ENCODE measurements at regions not wholly inside any gene's neighbourhood (a gene's known extent, or its start where the extent isn't known, plus 50 kb on each side); places are given as distances from the start of the nearest gene placed in this dataset.

DNA sequence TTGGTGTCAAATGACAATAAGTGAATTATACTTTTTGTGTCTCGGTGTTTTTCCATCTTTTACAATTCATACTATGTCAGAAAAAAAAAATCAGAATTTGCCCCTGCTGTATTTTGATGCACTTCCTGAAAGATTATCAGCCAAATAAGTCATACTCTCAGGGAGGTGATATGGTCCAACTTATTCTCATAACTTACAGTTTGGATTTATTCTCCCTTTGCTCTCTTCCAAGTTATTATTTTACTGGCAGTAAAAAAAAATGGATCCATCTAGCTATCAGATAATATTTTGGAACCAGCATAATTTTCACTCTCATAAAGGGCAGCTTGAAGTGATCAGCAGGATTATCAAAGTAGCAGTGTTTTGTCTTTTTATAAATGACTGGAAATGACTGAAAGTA is 337.1 kb downstream of the BMPER start:
- POLR2A ChIA-PET: no interaction called here
- Histone ChIP-seq H3K4me3 (ENCODE audit: low read length) (no peak overlapping the region), H3K27me3 (ENCODE audit: insufficient read depth, low read length, poor library complexity, severe bottlenecking) (no peaks in the 10 kb centered on the region), H3K9me3 (ENCODE audit: low read length) (no peaks in the 10 kb centered on the region), H3K36me3 (ENCODE audit: insufficient read depth, low read length) (no peaks in the 10 kb centered on the region), H3K4me1 (ENCODE audit: insufficient read depth, low read length) (no peaks in the 10 kb centered on the region), H3K27ac (ENCODE audit: low read depth, low read length) (no peak overlapping the region)
- CTCF ChIA-PET: no interaction called here
- Mint-ChIP-seq H3K9me3 (peaks cover 0 to 8% (median 4%) of the 10 kb centered on the region in 5 donors), H3K27ac (no peak overlapping the region), H3K27me3 (peaks cover 0 to 3% of the 10 kb centered on the region in 2 donors), H3K4me1 (no peaks in the 10 kb centered on the region), H3K36me3 (no peaks in the 10 kb centered on the region), H3K4me3 (no peak overlapping the region)
- no peak for DNase-seq

DNA sequence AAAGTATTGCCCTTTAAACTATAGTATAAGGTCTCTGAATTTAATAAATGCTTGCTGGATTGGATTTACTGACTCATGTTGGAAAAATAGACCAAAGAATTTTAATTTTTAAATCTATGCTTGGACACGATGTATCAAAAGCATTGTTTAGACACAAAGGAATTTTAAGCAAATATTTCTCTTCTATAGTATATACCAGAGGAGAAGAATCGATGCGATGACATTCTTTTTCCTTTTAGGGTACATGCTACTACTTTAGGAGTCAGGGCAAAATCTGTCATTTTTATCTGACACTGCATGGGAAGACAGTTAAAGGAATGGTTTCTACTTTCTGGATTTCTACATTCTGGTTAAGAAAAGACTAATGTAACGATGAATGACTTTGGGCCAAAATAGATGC is 339.9 kb downstream of the BMPER start:
- H3K27ac Mint-ChIP-seq: no peak overlapping the region
- H3K9me3 Mint-ChIP-seq: peaks cover 0 to 8% (median 2%) of the 10 kb centered on the region in 5 donors
- H3K4me1 ChIP-seq (ENCODE audit: insufficient read depth, low read length): no peaks in the 10 kb centered on the region
- no peak overlapping the region for H3K4me3 Mint-ChIP-seq
- H3K4me3 ChIP-seq (ENCODE audit: low read length): no peak overlapping the region
- no peaks in the 10 kb centered on the region for H3K36me3 ChIP-seq (ENCODE audit: insufficient read depth, low read length)
- H3K27ac ChIP-seq (ENCODE audit: low read depth, low read length): no peak overlapping the region
- H3K27me3 ChIP-seq (ENCODE audit: insufficient read depth, low read length, poor library complexity, severe bottlenecking): no peaks in the 10 kb centered on the region
- ChIA-PET CTCF (no interaction called here), POLR2A (no interaction called here)
- H3K4me1 Mint-ChIP-seq: no peaks in the 10 kb centered on the region
- no peaks in the 10 kb centered on the region for H3K36me3 Mint-ChIP-seq
- DNase-seq: no peak
- H3K9me3 ChIP-seq (ENCODE audit: low read length): no peaks in the 10 kb centered on the region
- H3K27me3 Mint-ChIP-seq: peaks cover 0 to 3% of the 10 kb centered on the region in 2 donors

DNA sequence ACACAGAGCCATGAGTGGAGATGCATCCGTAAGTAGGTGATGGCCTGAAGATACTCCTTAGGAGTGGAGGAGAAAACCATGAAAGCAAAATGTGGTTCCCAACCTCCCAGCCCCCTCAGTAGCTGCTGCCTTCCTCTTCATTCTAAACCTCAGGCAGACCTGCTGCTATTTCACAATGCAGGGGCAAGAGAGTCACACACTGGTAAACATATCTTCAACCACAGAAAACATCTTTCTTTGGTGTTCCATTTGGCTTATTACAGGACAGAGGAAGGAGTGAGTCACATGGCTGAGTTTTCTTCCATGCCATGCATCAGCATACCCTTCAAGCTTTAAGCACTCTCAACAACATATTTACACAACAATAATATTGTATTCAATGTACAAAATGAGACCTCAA is 342.1 kb downstream of the BMPER start:
- no peak for DNase-seq
- no peak overlapping the region for H3K4me3 Mint-ChIP-seq
- H3K27ac Mint-ChIP-seq: no peak overlapping the region
- peaks cover 0 to 4% (median 2%) of the 10 kb centered on the region in 5 donors for H3K9me3 Mint-ChIP-seq
- POLR2A ChIA-PET: no interaction called here
- H3K27ac ChIP-seq (ENCODE audit: low read depth, low read length): no peak overlapping the region
- H3K36me3 Mint-ChIP-seq: no peaks in the 10 kb centered on the region
- no peak overlapping the region for H3K4me3 ChIP-seq (ENCODE audit: low read length)
- CTCF ChIA-PET: interaction anchor here (1.4 kb wide), 1 partner anchor 73 kb away, joined by 3 read pairs; no protein-coding TSS in a partner anchor
- H3K27me3 Mint-ChIP-seq: no peaks in the 10 kb centered on the region
- no peaks in the 10 kb centered on the region for H3K4me1 ChIP-seq (ENCODE audit: insufficient read depth, low read length)
- no peaks in the 10 kb centered on the region for H3K9me3 ChIP-seq (ENCODE audit: low read length)
- H3K36me3 ChIP-seq (ENCODE audit: insufficient read depth, low read length): no peaks in the 10 kb centered on the region
- no peaks in the 10 kb centered on the region for H3K4me1 Mint-ChIP-seq
- H3K27me3 ChIP-seq (ENCODE audit: insufficient read depth, low read length, poor library complexity, severe bottlenecking): no peaks in the 10 kb centered on the region

DNA sequence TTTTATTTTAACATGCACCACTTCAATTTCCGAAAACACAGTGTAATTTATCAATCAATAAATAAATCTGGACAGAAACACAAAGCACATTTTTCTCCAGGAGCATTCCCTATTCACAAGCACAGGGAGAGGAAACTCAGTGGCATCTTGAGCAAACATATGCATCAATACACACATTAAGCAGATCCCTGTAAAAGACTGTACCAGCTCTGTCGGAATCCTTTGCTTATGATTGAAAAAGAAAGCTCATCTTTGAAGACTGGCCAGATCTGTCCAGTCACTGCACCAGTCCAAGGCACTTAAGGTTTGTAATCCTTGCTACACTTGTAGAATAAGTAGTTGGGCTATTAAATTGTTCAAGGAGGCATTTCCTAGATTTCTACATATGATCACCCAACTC is 343.9 kb downstream of the BMPER start:
- no peaks in the 10 kb centered on the region for H3K4me1 Mint-ChIP-seq
- POLR2A ChIA-PET: no interaction called here
- no peak for DNase-seq

DNA sequence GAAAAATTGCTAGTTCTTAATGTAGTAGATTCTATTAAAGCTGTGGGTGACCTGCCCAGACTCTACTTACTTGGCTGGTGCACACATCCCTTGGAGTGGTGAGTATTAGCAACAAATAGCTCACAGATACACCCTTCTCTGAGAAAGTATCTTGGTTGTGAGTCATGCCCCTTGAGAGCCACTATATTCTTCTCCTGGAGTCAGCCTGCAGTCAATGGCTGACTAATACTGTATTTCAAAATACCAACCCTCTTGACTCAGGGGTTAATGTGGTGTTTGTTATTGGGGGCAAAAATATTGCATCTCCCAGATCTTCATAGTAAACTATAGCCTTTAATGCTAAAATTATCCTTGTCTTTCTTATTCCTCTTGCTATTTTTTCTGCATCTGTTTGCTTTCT is 354.9 kb downstream of the BMPER start:
- H3K4me1 ChIP-seq (ENCODE audit: insufficient read depth, low read length): no peaks in the 10 kb centered on the region
- Mint-ChIP-seq H3K27ac (no peak overlapping the region), H3K27me3 (no peaks in the 10 kb centered on the region), H3K4me3 (no peak overlapping the region), H3K4me1 (no peaks in the 10 kb centered on the region), H3K36me3 (no peaks in the 10 kb centered on the region), H3K9me3 (peaks cover 0 to 6% (median 0%) of the 10 kb centered on the region in 5 donors)
- H3K4me3 ChIP-seq (ENCODE audit: low read length): no peak overlapping the region
- POLR2A ChIA-PET: no interaction called here
- no peaks in the 10 kb centered on the region for H3K36me3 ChIP-seq (ENCODE audit: insufficient read depth, low read length)
- no peak for DNase-seq
- H3K9me3 ChIP-seq (ENCODE audit: low read length): no peaks in the 10 kb centered on the region
- no peak overlapping the region for H3K27ac ChIP-seq (ENCODE audit: low read depth, low read length)
- no peaks in the 10 kb centered on the region for H3K27me3 ChIP-seq (ENCODE audit: insufficient read depth, low read length, poor library complexity, severe bottlenecking)
- CTCF ChIA-PET: no interaction called here

More for the DNA sequence above, 343.9 kb downstream of the BMPER start:
- Histone ChIP-seq H3K4me1 (ENCODE audit: insufficient read depth, low read length) (no peaks in the 10 kb centered on the region), H3K27ac (ENCODE audit: low read depth, low read length) (no peak overlapping the region), H3K27me3 (ENCODE audit: insufficient read depth, low read length, poor library complexity, severe bottlenecking) (no peaks in the 10 kb centered on the region), H3K36me3 (ENCODE audit: insufficient read depth, low read length) (no peaks in the 10 kb centered on the region), H3K9me3 (ENCODE audit: low read length) (no peaks in the 10 kb centered on the region), H3K4me3 (ENCODE audit: low read length) (no peak overlapping the region)
- H3K27me3 Mint-ChIP-seq: no peaks in the 10 kb centered on the region
- no peak overlapping the region for H3K4me3 Mint-ChIP-seq
- no peaks in the 10 kb centered on the region for H3K36me3 Mint-ChIP-seq
- CTCF ChIA-PET: no interaction called here
- peaks cover 0 to 7% (median 0%) of the 10 kb centered on the region in 5 donors for H3K9me3 Mint-ChIP-seq
- no peak overlapping the region for H3K27ac Mint-ChIP-seq

DNA sequence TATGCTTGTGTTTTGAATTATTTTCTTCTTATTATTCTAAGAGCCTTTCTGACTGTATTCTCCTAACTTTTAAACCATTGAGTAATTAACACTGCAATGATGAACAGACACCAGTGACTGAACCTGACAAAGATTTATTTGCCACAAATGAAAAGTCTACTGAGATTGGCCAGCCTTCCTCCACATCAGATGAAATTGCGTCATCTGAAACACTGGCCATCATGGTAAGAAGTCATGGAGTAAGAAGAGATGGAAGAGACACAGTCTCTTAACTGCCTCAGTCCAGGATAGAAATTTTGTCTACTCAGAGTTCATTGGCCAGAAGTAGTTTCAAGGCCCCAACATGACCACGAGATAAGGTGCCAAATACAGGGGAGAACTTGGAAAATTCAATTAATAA is 357.8 kb downstream of the BMPER start:
- ChIA-PET CTCF (no interaction called here), POLR2A (no interaction called here)
- Histone ChIP-seq H3K9me3 (ENCODE audit: low read length) (no peaks in the 10 kb centered on the region), H3K27ac (ENCODE audit: low read depth, low read length) (no peak overlapping the region), H3K36me3 (ENCODE audit: insufficient read depth, low read length) (no peaks in the 10 kb centered on the region), H3K4me1 (ENCODE audit: insufficient read depth, low read length) (no peaks in the 10 kb centered on the region), H3K27me3 (ENCODE audit: insufficient read depth, low read length, poor library complexity, severe bottlenecking) (no peaks in the 10 kb centered on the region), H3K4me3 (ENCODE audit: low read length) (no peak overlapping the region)
- no peak for DNase-seq
- no peaks in the 10 kb centered on the region for H3K4me1 Mint-ChIP-seq
- peaks cover 0 to 7% (median 4%) of the 10 kb centered on the region in 5 donors for H3K9me3 Mint-ChIP-seq
- H3K27ac Mint-ChIP-seq: no peak overlapping the region
- H3K4me3 Mint-ChIP-seq: no peak overlapping the region
- H3K36me3 Mint-ChIP-seq: no peaks in the 10 kb centered on the region
- no peaks in the 10 kb centered on the region for H3K27me3 Mint-ChIP-seq

DNA sequence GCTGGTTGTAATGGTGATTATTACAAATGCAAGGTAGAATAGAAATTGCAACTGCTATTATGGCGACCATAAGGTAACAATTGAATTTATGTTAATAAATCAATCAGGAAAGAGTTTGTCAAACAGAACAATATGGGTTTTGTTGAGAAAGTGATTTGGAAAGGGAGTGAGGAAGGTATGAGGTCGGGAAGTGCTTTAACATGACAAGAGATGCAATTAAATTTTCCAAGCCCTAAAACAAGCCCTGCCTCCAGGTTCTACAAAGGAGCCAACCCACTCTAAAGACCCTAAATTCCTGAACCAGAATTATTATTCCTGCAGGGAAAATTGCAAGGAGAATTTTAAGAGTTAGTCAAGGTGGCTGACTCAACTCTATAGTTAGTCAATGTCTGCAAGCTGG is 363.7 kb downstream of the BMPER start:
- Histone ChIP-seq H3K9me3 (ENCODE audit: low read length) (no peaks in the 10 kb centered on the region), H3K4me3 (ENCODE audit: low read length) (no peak overlapping the region), H3K4me1 (ENCODE audit: insufficient read depth, low read length) (no peaks in the 10 kb centered on the region), H3K36me3 (ENCODE audit: insufficient read depth, low read length) (no peaks in the 10 kb centered on the region), H3K27ac (ENCODE audit: low read depth, low read length) (no peak overlapping the region), H3K27me3 (ENCODE audit: insufficient read depth, low read length, poor library complexity, severe bottlenecking) (no peaks in the 10 kb centered on the region)
- DNase-seq: no peak
- ChIA-PET POLR2A (no interaction called here), CTCF (no interaction called here)
- H3K27ac Mint-ChIP-seq: no peak overlapping the region
- no peaks in the 10 kb centered on the region for H3K4me1 Mint-ChIP-seq
- no peaks in the 10 kb centered on the region for H3K36me3 Mint-ChIP-seq
- peaks cover 0 to 8% (median 2%) of the 10 kb centered on the region in 5 donors for H3K9me3 Mint-ChIP-seq
- no peak overlapping the region for H3K4me3 Mint-ChIP-seq
- no peaks in the 10 kb centered on the region for H3K27me3 Mint-ChIP-seq

DNA sequence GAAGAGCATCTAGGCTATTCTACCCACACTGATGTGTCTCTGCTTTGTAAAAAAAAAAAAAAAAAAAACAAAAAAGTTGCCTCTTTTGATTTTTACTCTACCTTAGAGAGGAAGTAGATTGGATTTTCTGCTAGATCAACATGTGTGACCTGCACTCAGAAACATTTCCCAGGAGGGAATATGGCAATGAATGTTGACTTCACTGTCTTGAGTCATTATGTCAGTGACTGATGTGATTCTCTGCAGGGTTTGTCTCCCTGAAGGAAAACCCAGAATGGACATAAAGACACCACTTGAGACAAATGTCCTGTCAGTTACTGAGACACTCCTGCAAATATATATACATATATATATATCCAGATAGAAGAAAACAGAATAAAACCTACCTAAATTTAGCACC is 370.3 kb downstream of the BMPER start:
- H3K27ac ChIP-seq (ENCODE audit: low read depth, low read length): no peak overlapping the region
- H3K9me3 ChIP-seq (ENCODE audit: low read length): no peaks in the 10 kb centered on the region
- no peaks in the 10 kb centered on the region for H3K4me1 Mint-ChIP-seq
- H3K4me1 ChIP-seq (ENCODE audit: insufficient read depth, low read length): no peaks in the 10 kb centered on the region
- DNase-seq: no peak
- ChIA-PET POLR2A (no interaction called here), CTCF (no interaction called here)
- H3K27me3 ChIP-seq (ENCODE audit: insufficient read depth, low read length, poor library complexity, severe bottlenecking): no peaks in the 10 kb centered on the region
- H3K4me3 Mint-ChIP-seq: no peak overlapping the region
- no peak overlapping the region for H3K27ac Mint-ChIP-seq
- no peaks in the 10 kb centered on the region for H3K36me3 ChIP-seq (ENCODE audit: insufficient read depth, low read length)
- no peak overlapping the region for H3K4me3 ChIP-seq (ENCODE audit: low read length)
- no peaks in the 10 kb centered on the region for H3K27me3 Mint-ChIP-seq
- H3K9me3 Mint-ChIP-seq: peaks cover 0 to 7% (median 0%) of the 10 kb centered on the region in 5 donors
- no peaks in the 10 kb centered on the region for H3K36me3 Mint-ChIP-seq
